HG03442 (cell line): ENCODE measurements at regions not wholly inside any gene's neighbourhood (a gene's known extent, or its start where the extent isn't known, plus 50 kb on each side); places are given as distances from the start of the nearest gene placed in this dataset.

Experiments
- ATAC-seq: cut with Tn5 transposase; IDR thresholded peaks from one replicate; pipeline ENCODE4 v1.9.1; 2021; ENCODE audit warnings: mild to moderate bottlenecking, moderate library complexity; ENCODE audit not compliant: unreplicated experiment

- ATAC-seq: no peak
Measured at GRCh38 chr18:68469049-68469625, 245.8 kb downstream of the TMX3 start.

DNA sequence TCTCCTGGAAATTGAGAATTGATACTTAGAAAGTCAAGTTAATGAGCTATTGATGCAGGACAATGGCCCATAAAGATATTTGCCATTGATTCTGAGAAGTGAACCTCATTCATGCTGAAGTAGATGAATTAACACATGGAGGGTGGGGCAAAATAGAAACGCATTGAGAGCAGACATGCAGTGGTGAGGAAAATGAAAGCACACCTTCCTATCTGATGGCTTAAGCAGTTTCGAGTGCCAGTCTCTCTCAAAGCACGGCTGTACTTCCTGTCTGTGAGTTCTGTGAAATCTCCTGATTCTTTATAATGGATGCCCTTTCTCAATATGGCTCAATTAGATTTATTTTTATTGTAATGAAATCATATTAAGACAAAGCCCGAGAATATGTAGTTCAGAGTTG, 247.0 kb downstream of the TMX3 start:
- no peak for ATAC-seq

DNA sequence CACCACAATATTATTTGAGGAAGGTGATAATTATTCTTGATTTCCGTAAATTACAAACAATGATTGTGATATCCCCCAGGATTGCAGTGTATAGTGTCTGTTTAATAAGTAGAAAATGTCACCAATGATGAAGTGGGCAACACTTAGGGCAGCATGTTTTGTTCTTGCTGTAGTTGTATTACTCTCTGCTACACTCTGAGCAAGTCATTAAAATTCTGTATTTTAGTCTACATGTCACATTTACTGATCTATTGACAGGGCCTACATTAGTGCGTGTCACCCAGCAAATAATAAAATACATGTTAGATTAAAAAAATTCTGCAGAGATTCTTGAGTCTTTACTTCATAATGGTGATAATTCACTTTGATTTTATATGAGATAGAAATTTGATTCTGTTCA, 247.6 kb downstream of the TMX3 start:
- ATAC-seq: no peak

- no peak for ATAC-seq
Measured at GRCh38 chr18:68466672-68467071, 248.2 kb downstream of the TMX3 start.

GRCh38 chr18:68462766-68463165, 252.1 kb downstream of the TMX3 start:
- no peak for ATAC-seq

- ATAC-seq: no peak
Measured at GRCh38 chr18:68462148-68462547, 252.8 kb downstream of the TMX3 start.

- ATAC-seq: no peak
Measured at GRCh38 chr18:68461481-68462018, 253.4 kb downstream of the TMX3 start.

GRCh38 chr18:68459968-68460367, 254.9 kb downstream of the TMX3 start:
- no peak for ATAC-seq

GRCh38 chr18:68456985-68457384, 257.9 kb downstream of the TMX3 start:
- no peak for ATAC-seq

DNA sequence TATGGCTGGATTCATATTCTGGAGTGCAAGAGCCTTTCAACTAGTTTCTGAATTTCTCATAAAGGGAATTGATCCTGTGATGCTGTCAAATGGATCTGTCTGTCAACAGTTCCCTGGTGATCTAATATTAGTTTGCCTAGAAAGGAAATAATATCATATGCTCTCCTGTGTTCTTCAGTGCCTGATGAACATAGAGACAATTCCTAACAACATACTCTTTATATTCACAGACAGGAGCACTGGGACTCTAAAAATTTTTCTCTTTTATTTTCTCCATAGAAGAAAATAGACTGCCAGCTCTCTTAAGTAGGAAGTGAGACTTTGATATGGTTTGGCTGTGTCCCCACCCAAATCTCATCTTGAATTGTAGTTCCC, 259.7 kb downstream of the TMX3 start:
- no peak for ATAC-seq

- ATAC-seq: no peak
Measured at GRCh38 chr18:68454511-68455228, 260.2 kb downstream of the TMX3 start.

DNA sequence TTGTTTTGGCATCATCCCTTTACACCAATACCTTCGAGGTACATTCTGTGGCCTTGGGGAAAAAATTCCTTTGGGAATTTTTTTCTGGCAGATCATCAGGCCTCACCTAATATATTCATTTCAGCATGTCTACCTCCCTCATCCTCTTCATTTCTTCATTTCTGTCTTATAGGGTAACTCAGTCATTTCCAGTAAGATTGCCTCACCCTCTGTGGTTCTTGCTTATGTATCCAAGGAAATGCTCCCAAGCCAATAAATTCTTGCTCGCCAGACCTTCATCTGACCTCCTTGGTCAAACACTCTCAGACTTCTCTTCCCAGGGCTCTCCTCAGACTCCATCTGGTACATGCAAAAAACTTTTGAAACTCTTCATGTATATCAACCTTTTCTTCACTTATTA, 265.6 kb downstream of the TMX3 start:
- ATAC-seq: no peak

GRCh38 chr18:68448736-68449135, 266.2 kb downstream of the TMX3 start:
- ATAC-seq: no peak

- ATAC-seq: no peak
Measured at GRCh38 chr18:68447286-68447685, 267.6 kb downstream of the TMX3 start.

- ATAC-seq: no peak
Measured at GRCh38 chr18:68445668-68446426, 269.1 kb downstream of the TMX3 start.

- ATAC-seq: no peak
Measured at GRCh38 chr18:68445136-68445535, 269.8 kb downstream of the TMX3 start.

- ATAC-seq: no peak
Measured at GRCh38 chr18:68441241-68441640, 273.7 kb downstream of the TMX3 start.

GRCh38 chr18:68440433-68440832, 274.5 kb downstream of the TMX3 start:
- no peak for ATAC-seq

DNA sequence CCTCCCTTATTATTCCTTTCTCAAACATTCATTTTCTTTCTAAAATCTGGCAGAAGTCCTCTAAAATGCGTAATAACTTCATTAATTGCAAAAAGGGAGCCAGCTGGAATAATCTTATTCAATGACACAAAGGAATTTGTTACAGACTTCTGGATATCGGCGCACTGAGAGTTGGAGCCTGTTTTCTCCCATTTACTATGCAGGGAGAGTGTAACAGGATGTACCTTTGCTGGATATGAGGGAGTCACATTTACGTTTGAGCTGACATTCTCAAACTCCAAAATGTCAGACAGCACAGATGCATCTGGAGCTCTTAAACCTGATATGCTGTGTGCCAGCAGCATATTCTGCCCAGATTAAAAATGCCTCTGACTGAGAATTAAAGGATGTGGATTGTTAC, 275.3 kb downstream of the TMX3 start:
- no peak for ATAC-seq

- ATAC-seq: no peak
Measured at GRCh38 chr18:68438983-68439382, 275.9 kb downstream of the TMX3 start.

DNA sequence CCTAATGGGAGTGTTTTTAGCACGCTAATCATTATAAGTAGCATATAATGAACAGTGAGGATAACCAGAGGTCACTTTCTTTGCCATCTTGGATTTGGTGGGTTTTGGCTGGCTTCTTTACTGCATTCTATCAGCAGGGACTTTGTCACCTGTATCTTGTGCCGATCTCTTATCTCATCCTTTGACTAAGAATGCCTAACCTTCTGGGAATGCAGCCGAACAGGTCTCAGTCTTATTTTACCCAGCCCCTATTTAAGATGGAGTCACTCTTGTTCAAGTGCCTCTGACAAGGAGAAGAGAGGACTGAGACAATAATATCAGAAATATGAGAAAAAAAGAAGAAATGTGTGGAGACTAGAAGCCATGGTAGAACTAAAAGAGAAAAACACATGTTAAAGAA, 276.4 kb downstream of the TMX3 start:
- no peak for ATAC-seq

- ATAC-seq: no peak
Measured at GRCh38 chr18:68436485-68436884, 278.4 kb downstream of the TMX3 start.
